OCI-LY3 (cell line): ENCODE measurements at regions not wholly inside any gene's neighbourhood (a gene's known extent, or its start where the extent isn't known, plus 50 kb on each side); places are given as distances from the start of the nearest gene placed in this dataset.

ENCODE experiments used
- H2AFZ ChIP-seq: fragments of 200-600, 300-600 bp; shearing (Covaris generic); 2 replicates; pipeline ENCODE4 v1.6.0; 2014; ENCODE audit warnings: antibody characterized with exemption, low read depth, low read length
- H3K27ac ChIP-seq: fragments of 200-600, 300-600 bp; sonication (generic); 2 replicates; pipeline ENCODE4 v1.5.1; 2014; ENCODE audit warnings: mild to moderate bottlenecking, low read length, moderate library complexity, mixed read lengths
- H3K27me3 ChIP-seq: fragments of 200-600, 300-600 bp; sonication (generic); 2 replicates; pipeline ENCODE4 v1.6.1; 2014; ENCODE audit warnings: low read depth, low read length, mixed read lengths
- H3K36me3 ChIP-seq: fragments of 200-600, 300-600 bp; sonication (generic); replicated peaks from 2 replicates; pipeline ENCODE3; 2014; ENCODE audit warnings: low read depth, low read length, mixed read lengths
- H3K4me1 ChIP-seq: fragments of 300-600, 200-600 bp; sonication (generic); 2 replicates; pipeline ENCODE4 v1.6.1; 2014; ENCODE audit warnings: low read length, mixed read lengths
- H3K4me2 ChIP-seq: fragments of 200-600, 300-600 bp; sonication (generic); 2 replicates; pipeline ENCODE4 v1.6.1; 2014; ENCODE audit warnings: low read length, mixed read lengths
- H3K4me3 ChIP-seq: fragments of 300-600, 200-600 bp; sonication (generic); 2 replicates; pipeline ENCODE4 v1.5.1; 2014; ENCODE audit warnings: antibody characterized with exemption, mild to moderate bottlenecking, low read length, moderate library complexity
- H3K79me2 ChIP-seq: fragments of 300-600, 200-600 bp; shearing (Covaris generic); 2 replicates; pipeline ENCODE4 v1.6.1; 2014; ENCODE audit warnings: mild to moderate bottlenecking, low read length, mixed read lengths
- H3K9ac ChIP-seq: fragments of 300-600, 200-600 bp; shearing (Covaris generic); 2 replicates; pipeline ENCODE4 v1.6.0; 2014; ENCODE audit warnings: mild to moderate bottlenecking, low read length, moderate library complexity
- H3K9me3 ChIP-seq: fragments of 200-600, 300-600 bp; shearing (Covaris generic); 2 replicates; pipeline ENCODE4 v1.6.1; 2014; ENCODE audit warnings: low read length, mixed read lengths; ENCODE audit not compliant: insufficient read depth
- H4K20me1 ChIP-seq: fragments of 200-600, 300-600 bp; sonication (generic); 2 replicates; pipeline ENCODE4 v1.6.1; 2016; ENCODE audit warnings: low read length, mixed read lengths; ENCODE audit not compliant: insufficient read depth
- EZH2phosphoT487 ChIP-seq: fragments of 200-600 bp; shearing (Covaris generic); IDR thresholded peaks from 2 replicates; pipeline ENCODE4 v1.6.1; 2018; ENCODE audit warnings: antibody characterized with exemption, mixed run types, low read depth
- TF ChIP-seq, protein P1 (sequence below): fragments of 200-600, 300-600 bp; sonication (generic); IDR thresholded peaks from 2 replicates; pipeline ENCODE4 v1.5.1; 2014; ENCODE audit warnings: antibody characterized with exemption, low read length, low read depth

GRCh38 chr5:6868575-6869215, 155.5 kb downstream of the TENT4A start:
- Histone ChIP-seq H3K27me3 (no peaks in the 10 kb centered on the region), H3K9me3 (no peaks in the 10 kb centered on the region), H3K4me2 (no peak overlapping the region), H2AFZ (no peak overlapping the region), H3K9ac (no peak overlapping the region), H3K36me3 (no peaks in the 10 kb centered on the region), H3K79me2 (no peaks in the 10 kb centered on the region), H3K4me1 (no peaks in the 10 kb centered on the region), H3K27ac (no peak overlapping the region), H4K20me1 (no peaks in the 10 kb centered on the region), H3K4me3 (no peak overlapping the region)
- TF ChIP-seq EZH2phosphoT487, result no peak
- TF ChIP-seq, protein P1, sequence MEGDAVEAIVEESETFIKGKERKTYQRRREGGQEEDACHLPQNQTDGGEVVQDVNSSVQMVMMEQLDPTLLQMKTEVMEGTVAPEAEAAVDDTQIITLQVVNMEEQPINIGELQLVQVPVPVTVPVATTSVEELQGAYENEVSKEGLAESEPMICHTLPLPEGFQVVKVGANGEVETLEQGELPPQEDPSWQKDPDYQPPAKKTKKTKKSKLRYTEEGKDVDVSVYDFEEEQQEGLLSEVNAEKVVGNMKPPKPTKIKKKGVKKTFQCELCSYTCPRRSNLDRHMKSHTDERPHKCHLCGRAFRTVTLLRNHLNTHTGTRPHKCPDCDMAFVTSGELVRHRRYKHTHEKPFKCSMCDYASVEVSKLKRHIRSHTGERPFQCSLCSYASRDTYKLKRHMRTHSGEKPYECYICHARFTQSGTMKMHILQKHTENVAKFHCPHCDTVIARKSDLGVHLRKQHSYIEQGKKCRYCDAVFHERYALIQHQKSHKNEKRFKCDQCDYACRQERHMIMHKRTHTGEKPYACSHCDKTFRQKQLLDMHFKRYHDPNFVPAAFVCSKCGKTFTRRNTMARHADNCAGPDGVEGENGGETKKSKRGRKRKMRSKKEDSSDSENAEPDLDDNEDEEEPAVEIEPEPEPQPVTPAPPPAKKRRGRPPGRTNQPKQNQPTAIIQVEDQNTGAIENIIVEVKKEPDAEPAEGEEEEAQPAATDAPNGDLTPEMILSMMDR, result no peak

DNA sequence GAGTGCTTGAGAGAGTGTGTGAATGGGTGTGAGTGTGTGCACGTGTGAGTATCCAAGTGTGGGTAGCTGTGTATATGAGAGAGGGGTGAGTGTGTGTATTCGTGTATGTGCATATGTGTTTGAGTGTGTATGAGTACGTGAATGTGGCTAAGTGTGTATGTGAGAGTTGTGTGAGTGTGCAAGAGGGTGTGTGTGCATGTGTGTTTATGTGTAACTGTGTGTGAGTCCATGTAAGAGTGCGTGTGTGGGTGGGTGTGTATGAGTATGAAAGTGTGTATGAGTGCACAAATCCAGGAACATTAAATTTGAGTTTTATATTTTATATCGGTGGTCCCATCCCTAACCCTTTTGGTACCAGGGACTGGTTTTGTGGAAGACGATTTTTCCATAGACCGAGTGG, 156.4 kb downstream of the TENT4A start:
- no peak overlapping the region for H3K27ac ChIP-seq
- H3K9ac ChIP-seq, result no peak overlapping the region
- no peaks in the 10 kb centered on the region for H4K20me1 ChIP-seq
- no peak overlapping the region for H3K4me3 ChIP-seq
- no peaks in the 10 kb centered on the region for H3K9me3 ChIP-seq
- no peaks in the 10 kb centered on the region for H3K4me1 ChIP-seq
- H3K4me2 ChIP-seq, result no peak overlapping the region
- H3K79me2 ChIP-seq, result no peaks in the 10 kb centered on the region
- TF ChIP-seq, protein P1, result no peak
- TF ChIP-seq EZH2phosphoT487, result no peak
- no peak overlapping the region for H2AFZ ChIP-seq
- H3K36me3 ChIP-seq, result no peaks in the 10 kb centered on the region
- no peaks in the 10 kb centered on the region for H3K27me3 ChIP-seq

GRCh38 chr5:6872441-6873160, 159.4 kb downstream of the TENT4A start:
- H3K9me3 ChIP-seq, result no peaks in the 10 kb centered on the region
- H3K27ac ChIP-seq, result no peak overlapping the region
- H2AFZ ChIP-seq, result no peak overlapping the region
- H3K9ac ChIP-seq, result no peak overlapping the region
- no peak overlapping the region for H3K4me3 ChIP-seq
- no peaks in the 10 kb centered on the region for H3K27me3 ChIP-seq
- H3K36me3 ChIP-seq, result no peaks in the 10 kb centered on the region
- no peaks in the 10 kb centered on the region for H4K20me1 ChIP-seq
- TF ChIP-seq EZH2phosphoT487, result no peak
- TF ChIP-seq, protein P1, result no peak
- H3K4me1 ChIP-seq, result no peaks in the 10 kb centered on the region
- no peak overlapping the region for H3K4me2 ChIP-seq
- H3K79me2 ChIP-seq, result no peaks in the 10 kb centered on the region

DNA sequence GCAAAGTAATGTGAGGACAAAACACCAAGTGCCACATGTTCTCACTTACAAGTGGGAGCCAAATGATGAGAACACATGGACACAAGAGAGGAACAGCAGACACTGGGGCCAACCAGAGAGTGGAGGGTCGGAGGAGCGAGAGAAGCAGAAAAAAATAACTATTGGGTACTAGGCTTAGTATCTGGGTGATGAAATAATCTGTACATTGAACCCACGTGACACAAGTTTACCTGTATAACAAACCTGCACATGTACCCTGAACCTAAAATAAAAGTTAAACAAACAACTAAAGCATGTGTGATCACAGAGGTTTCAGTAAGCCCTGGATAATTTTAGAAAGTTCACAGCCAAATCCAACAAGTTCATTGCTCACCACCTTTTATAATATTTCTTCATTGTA, 160.1 kb downstream of the TENT4A start:
- Histone ChIP-seq H3K4me2 (no peak overlapping the region), H3K9me3 (no peaks in the 10 kb centered on the region), H2AFZ (no peak overlapping the region), H3K27ac (no peak overlapping the region), H3K9ac (no peak overlapping the region), H3K4me3 (no peak overlapping the region), H4K20me1 (no peaks in the 10 kb centered on the region), H3K79me2 (no peaks in the 10 kb centered on the region), H3K36me3 (no peaks in the 10 kb centered on the region), H3K27me3 (no peaks in the 10 kb centered on the region), H3K4me1 (no peaks in the 10 kb centered on the region)
- TF ChIP-seq, protein P1, result no peak
- no peak for TF ChIP-seq EZH2phosphoT487
